WERI-Rb-1 (cell line): ENCODE measurements at regions not wholly inside any gene's neighbourhood (a gene's known extent, or its start where the extent isn't known, plus 50 kb on each side); places are given as distances from the start of the nearest gene placed in this dataset.

Experiments
- DNase-seq: peaks from one replicate; pipeline ENCODE4 v3.0.0-alpha.2; 2020
- H3K27ac ChIP-seq: fragments of 250-450 bp; sonication (Bioruptor Pico); 2 replicates; pipeline ENCODE4 v1.5.1; 2020; ENCODE audit warnings: mild to moderate bottlenecking, moderate library complexity
- H3K27me3 ChIP-seq: fragments of 250-450 bp; sonication (Bioruptor Pico); 2 replicates; pipeline ENCODE4 v1.5.1; 2021; ENCODE audit warnings: mild to moderate bottlenecking, low read depth, moderate library complexity; ENCODE audit not compliant: insufficient read depth, severe bottlenecking
- H3K36me3 ChIP-seq: fragments of 250-450 bp; sonication (Bioruptor Pico); 2 replicates; pipeline ENCODE4 v1.5.1; 2020; ENCODE audit warnings: mild to moderate bottlenecking, moderate library complexity
- H3K4me3 ChIP-seq: 2 replicates; pipeline ENCODE4 v1.5.1; 2011; ENCODE audit warnings: low read depth, mild to moderate bottlenecking, control low read depth, low read length
- H3K9me3 ChIP-seq: fragments of 250-450 bp; sonication (Bioruptor Pico); 2 replicates; pipeline ENCODE4 v1.5.1; 2021; ENCODE audit warnings: mild to moderate bottlenecking, moderate library complexity; ENCODE audit not compliant: severe bottlenecking
- CTCF ChIP-seq: IDR thresholded peaks from 2 replicates; pipeline ENCODE4 v1.5.1; 2011; ENCODE audit warnings: low read depth, mild to moderate bottlenecking, control low read depth, inconsistent platforms, low read length

GRCh38 chr2:181170256-181170655, 189.9 kb downstream of the UBE2E3 start:
- no peak overlapping the region for H3K27ac ChIP-seq
- H3K27me3 ChIP-seq: no peaks in the 10 kb centered on the region
- no peaks in the 10 kb centered on the region for H3K36me3 ChIP-seq
- no peak overlapping the region for H3K4me3 ChIP-seq
- H3K9me3 ChIP-seq: no peaks in the 10 kb centered on the region
- no peak for DNase-seq
- TF ChIP-seq CTCF: no peak

- H3K9me3 ChIP-seq: no peaks in the 10 kb centered on the region
- DNase-seq: no peak
- H3K36me3 ChIP-seq: no peaks in the 10 kb centered on the region
- no peak overlapping the region for H3K27ac ChIP-seq
- no peak overlapping the region for H3K4me3 ChIP-seq
- TF ChIP-seq CTCF: no peak
- no peaks in the 10 kb centered on the region for H3K27me3 ChIP-seq
These were observed 192.3 kb downstream of the UBE2E3 start for GRCh38 chr2:181172676-181173075.

GRCh38 chr2:181174611-181175580, 194.5 kb downstream of the UBE2E3 start:
- no peak for DNase-seq
- TF ChIP-seq CTCF: no peak

DNA sequence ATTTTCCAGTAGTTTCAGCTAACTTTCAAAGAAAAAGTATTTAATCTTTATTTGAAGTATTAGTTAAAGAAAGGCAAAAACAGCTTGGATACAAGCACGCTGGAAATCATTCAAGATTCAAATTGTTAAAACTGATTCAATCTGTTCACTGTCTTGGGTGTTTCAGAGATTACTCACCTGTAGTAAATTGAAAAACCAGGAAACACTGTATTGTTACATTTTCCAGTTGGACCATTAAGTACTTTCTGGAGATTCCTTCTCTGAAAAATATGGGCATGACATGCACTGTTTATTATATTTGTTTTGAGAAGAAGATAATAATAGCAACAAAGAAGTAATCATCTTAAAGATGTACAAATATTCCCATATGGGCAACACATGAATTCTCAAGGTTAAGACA, 196.1 kb downstream of the UBE2E3 start:
- Histone ChIP-seq H3K9me3 (no peaks in the 10 kb centered on the region), H3K27me3 (no peaks in the 10 kb centered on the region), H3K4me3 (no peak overlapping the region), H3K36me3 (no peaks in the 10 kb centered on the region), H3K27ac (no peak overlapping the region)
- no peak for DNase-seq
- no peak for TF ChIP-seq CTCF

More at GRCh38 chr2:181174611-181175580, 194.5 kb downstream of the UBE2E3 start:
- H3K27ac ChIP-seq: no peak overlapping the region
- no peaks in the 10 kb centered on the region for H3K36me3 ChIP-seq
- no peaks in the 10 kb centered on the region for H3K27me3 ChIP-seq
- H3K9me3 ChIP-seq: no peaks in the 10 kb centered on the region
- H3K4me3 ChIP-seq: peak overlapping the region; percentile 2; the same call in 1 of the 2 replicates

- H3K4me3 ChIP-seq: no peak overlapping the region
- H3K36me3 ChIP-seq: no peaks in the 10 kb centered on the region
- DNase-seq: no peak
- H3K27me3 ChIP-seq: no peaks in the 10 kb centered on the region
- no peaks in the 10 kb centered on the region for H3K9me3 ChIP-seq
- no peak for TF ChIP-seq CTCF
- H3K27ac ChIP-seq: no peak overlapping the region
These were observed 197.0 kb downstream of the UBE2E3 start for GRCh38 chr2:181177376-181177775.

- no peak for DNase-seq
- H3K36me3 ChIP-seq: no peaks in the 10 kb centered on the region
- TF ChIP-seq CTCF: no peak
- no peak overlapping the region for H3K4me3 ChIP-seq
- no peaks in the 10 kb centered on the region for H3K27me3 ChIP-seq
- no peak overlapping the region for H3K27ac ChIP-seq
- no peaks in the 10 kb centered on the region for H3K9me3 ChIP-seq
These were observed 197.7 kb downstream of the UBE2E3 start for GRCh38 chr2:181178130-181178529.
